Lower lobe of right lung (tissue), 2 donors: ENCODE measurements at regions not wholly inside any gene's neighbourhood (a gene's known extent, or its start where the extent isn't known, plus 50 kb on each side); places are given as distances from the start of the nearest gene placed in this dataset.

Experiments used
- ATAC-seq, 2 donors: fragments of 200-7000 bp; cut with Tn5 transposase; one replicate each; pipeline ENCODE4 v1.9.1; 2020 to 2022; ENCODE audit warnings: mild to moderate bottlenecking in 2 of 2, moderate library complexity in 2 of 2
- DNase-seq: peaks from one replicate; pipeline ENCODE4 v3.0.0-alpha.2; 2020
- H3K27ac ChIP-seq: fragments of 200-600 bp; one replicate; pipeline ENCODE4 v1.8.0; 2022
- H3K27me3 ChIP-seq: fragments of 200-600 bp; one replicate; pipeline ENCODE4 v1.8.0; 2022; ENCODE audit warnings: low read depth
- H3K36me3 ChIP-seq: fragments of 200-600 bp; one replicate; pipeline ENCODE4 v1.8.0; 2022; ENCODE audit warnings: mild to moderate bottlenecking
- H3K4me1 ChIP-seq: fragments of 200-600 bp; one replicate; pipeline ENCODE4 v1.8.0; 2022
- H3K4me3 ChIP-seq: fragments of 200-600 bp; one replicate; pipeline ENCODE4 v1.8.0; 2022; ENCODE audit warnings: mild to moderate bottlenecking
- H3K9me3 ChIP-seq: fragments of 200-600 bp; one replicate; pipeline ENCODE4 v1.8.0; 2022
- CTCF ChIP-seq: fragments of 200-600 bp; IDR thresholded peaks from one replicate; pipeline ENCODE4 v1.8.0; 2022; ENCODE audit warnings: antibody characterized with exemption, mild to moderate bottlenecking
- intact Hi-C: fragments of 100-400 bp; cut with DNase I; formaldehyde crosslinking; loops from one replicate; pipeline ENCODE4 v1.11.0; 2022
- donor health status: DM: no; HTN: yes; CAD: no; lungs with severe emphysema.

GRCh38 chr3:189094539-189094938, 77.2 kb upstream of the TPRG1 start:
- Histone ChIP-seq H3K36me3 (no peaks in the 10 kb centered on the region), H3K4me3 (no peak overlapping the region), H3K9me3 (no peaks in the 10 kb centered on the region), H3K4me1 (no peaks in the 10 kb centered on the region), H3K27me3 (no peaks in the 10 kb centered on the region), H3K27ac (no peak overlapping the region)
- DNase-seq (no peak), ATAC-seq (no peak)
- TF ChIP-seq CTCF: no peak
- intact Hi-C loops: no loop called here

- no peak for TF ChIP-seq CTCF
- H3K27me3 ChIP-seq: no peaks in the 10 kb centered on the region
- H3K4me1 ChIP-seq: peaks cover 7% of the 10 kb centered on the region
- H3K4me3 ChIP-seq: no peak overlapping the region
- ATAC-seq: no peak
- no peaks in the 10 kb centered on the region for H3K9me3 ChIP-seq
- no peak for DNase-seq
- no peaks in the 10 kb centered on the region for H3K36me3 ChIP-seq
- no peak overlapping the region for H3K27ac ChIP-seq
- intact Hi-C loops: no loop called here
Observed at GRCh38 chr3:189096092-189096491, 75.7 kb upstream of the TPRG1 start.

GRCh38 chr3:189099031-189099471, 72.7 kb upstream of the TPRG1 start:
- peak; percentile 68 to 87 for ATAC-seq
- intact Hi-C loops: no loop called here
- Histone ChIP-seq H3K4me1 (peaks cover 7% of the 10 kb centered on the region), H3K4me3 (no peak overlapping the region), H3K27me3 (no peaks in the 10 kb centered on the region), H3K27ac (peak overlapping the region; percentile 73), H3K9me3 (no peaks in the 10 kb centered on the region), H3K36me3 (no peaks in the 10 kb centered on the region)
- peak; percentile 61 for DNase-seq
- no peak for TF ChIP-seq CTCF

GRCh38 chr3:189099505-189100290, 72.1 kb upstream of the TPRG1 start:
- TF ChIP-seq CTCF: no peak
- Histone ChIP-seq H3K36me3 (no peaks in the 10 kb centered on the region), H3K4me3 (no peak overlapping the region), H3K27ac (peak overlapping the region; percentile 73), H3K4me1 (peaks cover 7% of the 10 kb centered on the region), H3K9me3 (no peaks in the 10 kb centered on the region), H3K27me3 (no peaks in the 10 kb centered on the region)
- intact Hi-C loops: no loop called here
- ATAC-seq (peak in 1 of 2 donors; percentile 27), DNase-seq (no peak)

DNA sequence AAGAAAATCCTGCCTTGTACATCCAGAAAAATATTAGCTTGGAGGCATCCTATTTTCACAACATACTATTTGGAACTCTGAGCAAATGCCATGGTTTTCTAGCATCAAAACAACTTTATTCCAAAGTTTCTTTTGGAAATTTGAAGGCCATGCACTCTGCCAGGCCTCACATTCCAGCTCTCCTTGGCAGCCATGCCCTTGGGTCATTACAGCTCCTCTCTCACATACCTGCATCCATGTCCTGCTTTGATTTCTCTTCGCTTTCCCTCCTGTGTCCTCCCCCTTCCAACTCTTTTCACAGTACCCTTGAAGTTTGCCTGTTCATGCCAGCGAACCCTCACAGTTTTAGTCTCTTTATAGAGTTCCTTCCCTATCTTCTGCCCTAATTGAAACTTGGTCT, 70.9 kb upstream of the TPRG1 start:
- intact Hi-C loops: no loop called here
- H3K4me3 ChIP-seq: no peak overlapping the region
- no peak for TF ChIP-seq CTCF
- no peak for DNase-seq
- H3K27me3 ChIP-seq: no peaks in the 10 kb centered on the region
- H3K36me3 ChIP-seq: no peaks in the 10 kb centered on the region
- H3K9me3 ChIP-seq: no peaks in the 10 kb centered on the region
- ATAC-seq: no peak
- H3K4me1 ChIP-seq: peaks cover 7% of the 10 kb centered on the region
- H3K27ac ChIP-seq: peak overlapping the region; percentile 73
